ENCODE measurements at regions not wholly inside any gene's neighbourhood (a gene's known extent, or its start where the extent isn't known, plus 50 kb on each side); places are given as distances from the start of the nearest gene placed in this dataset.

GRCh38 chr15:96561593-96561992 lies 231.1 kb downstream of the NR2F2 start:
- TF ChIP-seq ISL1 (CRISPR knock-in tag; IDR thresholded peaks at IDR 0.05): no peak
- no peak for TF ChIP-seq CREB5 (CRISPR knock-in tag; IDR thresholded peaks at IDR 0.05; ENCODE audit: low read depth)
- no peak for TF ChIP-seq OSR1 (CRISPR knock-in tag; IDR thresholded peaks at IDR 0.05)
- TF ChIP-seq ARNTL (CRISPR knock-in tag; IDR thresholded peaks at IDR 0.05; ENCODE audit: borderline replicate concordance, low read depth): no peak
- no peak for TF ChIP-seq ZNF70 (CRISPR knock-in tag; IDR thresholded peaks at IDR 0.05)
- TF ChIP-seq ZFP3 (CRISPR knock-in tag; IDR thresholded peaks at IDR 0.05): no peak
- no peak for TF ChIP-seq ZNF8 (CRISPR knock-in tag; IDR thresholded peaks at IDR 0.05)
- no peak for TF ChIP-seq PATZ1 (CRISPR knock-in tag; IDR thresholded peaks at IDR 0.05; ENCODE audit: borderline replicate concordance)
- TF ChIP-seq ZNF565 (CRISPR knock-in tag; conservative IDR thresholded peaks at IDR 0.05; ENCODE audit: low read depth): no peak
- TF ChIP-seq ZFP30 (CRISPR knock-in tag; IDR thresholded peaks at IDR 0.05): no peak

All from SK-N-SH treated with all-trans-retinoic acid at 6 μM for 48 hours (cell line).